GM23248 (cell line): ENCODE measurements at regions not wholly inside any gene's neighbourhood (a gene's known extent, or its start where the extent isn't known, plus 50 kb on each side); places are given as distances from the start of the nearest gene placed in this dataset.
A peak's percentile ranks its signal among the peaks of the same experiment; 100 is the strongest.

ENCODE experiments used
- DNase-seq: peaks from one replicate; pipeline ENCODE4 v3.0.0-alpha.2; 2015
- H2AFZ ChIP-seq: fragments of 200-600 bp; sonication (generic); 2 replicates; pipeline ENCODE4 v1.6.1; 2016; ENCODE audit warnings: antibody characterized with exemption
- H3F3A ChIP-seq: fragments of 200-600 bp; sonication (generic); 2 replicates; pipeline ENCODE4 v1.6.1; 2016; ENCODE audit warnings: mild to moderate bottlenecking, antibody characterized with exemption, mixed run types; ENCODE audit not compliant: insufficient read depth
- H3K27ac ChIP-seq: fragments of 200-600 bp; sonication (generic); 2 replicates; pipeline ENCODE4 v1.5.1; 2016; ENCODE audit warnings: mild to moderate bottlenecking
- H3K27me3 ChIP-seq: fragments of 200-600 bp; sonication (generic); replicated peaks from 2 replicates; pipeline ENCODE4 v1.6.1; 2016; ENCODE audit warnings: mild to moderate bottlenecking; ENCODE audit not compliant: insufficient read depth
- H3K36me3 ChIP-seq: fragments of 200-600 bp; sonication (generic); 2 replicates; pipeline ENCODE4 v1.6.1; 2016; ENCODE audit warnings: low read depth, mild to moderate bottlenecking
- H3K4me1 ChIP-seq: fragments of 200-600 bp; sonication (generic); 2 replicates; pipeline ENCODE4 v1.6.1; 2016; ENCODE audit warnings: mild to moderate bottlenecking; ENCODE audit not compliant: insufficient read depth
- H3K4me2 ChIP-seq: fragments of 200-600 bp; sonication (generic); one replicate; pipeline ENCODE4 v1.6.1; 2016; ENCODE audit warnings: mild to moderate bottlenecking; ENCODE audit not compliant: unreplicated experiment
- H3K4me3 ChIP-seq: fragments of 200-600 bp; sonication (generic); 2 replicates; pipeline ENCODE4 v1.5.1; 2016; ENCODE audit warnings: mild to moderate bottlenecking
- H3K79me2 ChIP-seq: fragments of 200-600 bp; sonication (generic); 2 replicates; pipeline ENCODE4 v1.6.1; 2016; ENCODE audit warnings: mild to moderate bottlenecking; ENCODE audit not compliant: insufficient read depth
- H3K9ac ChIP-seq: fragments of 200-600 bp; sonication (generic); 2 replicates; pipeline ENCODE4 v1.6.1; 2016; ENCODE audit warnings: mild to moderate bottlenecking
- H3K9me2 ChIP-seq: fragments of 200-600 bp; sonication (generic); 2 replicates; pipeline ENCODE4 v1.6.1; 2016; ENCODE audit warnings: mixed run types, mild to moderate bottlenecking, moderate library complexity; ENCODE audit not compliant: insufficient read depth
- H3K9me3 ChIP-seq: fragments of 200-600 bp; sonication (generic); one replicate; pipeline ENCODE4 v1.6.1; 2017; ENCODE audit warnings: low read depth
- H4K20me1 ChIP-seq: fragments of 200-600 bp; sonication (generic); 2 replicates; pipeline ENCODE4 v1.6.0; 2016; ENCODE audit not compliant: insufficient read depth
- EZH2 ChIP-seq: fragments of 200-600 bp; sonication (generic); IDR thresholded peaks from 2 replicates; pipeline ENCODE4 v1.6.1; 2018; ENCODE audit warnings: antibody characterized with exemption, mild to moderate bottlenecking; ENCODE audit not compliant: insufficient read depth, poor library complexity, severe bottlenecking
- EZH2phosphoT487 ChIP-seq: fragments of 200-600 bp; sonication (generic); IDR thresholded peaks from 2 replicates; pipeline ENCODE4 v1.6.1; 2018; ENCODE audit warnings: antibody characterized with exemption, moderate library complexity, mild to moderate bottlenecking, low read depth; ENCODE audit not compliant: insufficient read depth
- WGBS, 2 experiments: methylation state at CpG; one replicate each; pipeline ENCODE4 v1.1.6; 2015 to 2017; ENCODE audit warnings: low lambda C conversion rate in 2 of 2, low coverage in 1 of 2; ENCODE audit errors: missing lambda C conversion rate in 2 of 2; 5-methylcytosine and 5-hydroxymethylcytosine counted together
- in situ Hi-C: fragments of 300-500 bp; cut with MboI; formaldehyde crosslinking; loops from 2 replicates; pipeline ENCODE4 v1.15.0; 2020

GRCh38 chr2:144592500-144593256, 72.8 kb upstream of the ZEB2 start:
- Histone ChIP-seq H3K4me3 (no peak overlapping the region), H3K9me3 (no peaks in the 10 kb centered on the region), H3K27ac (no peak overlapping the region), H3K27me3 (no peaks in the 10 kb centered on the region), H3F3A (no peaks in the 10 kb centered on the region), H3K36me3 (no peaks in the 10 kb centered on the region), H4K20me1 (no peaks in the 10 kb centered on the region), H3K9ac (no peak overlapping the region), H3K79me2 (no peaks in the 10 kb centered on the region), H3K9me2 (no peaks in the 10 kb centered on the region), H3K4me1 (no peaks in the 10 kb centered on the region; the same call in 1 of the 2 replicates), H3K4me2 (no peak overlapping the region), H2AFZ (no peak overlapping the region)
- no peak for TF ChIP-seq EZH2
- TF ChIP-seq EZH2phosphoT487 = no peak
- WGBS, 2 experiments = 66% methylated on average over 8 of the region's 8 CpGs
- in situ Hi-C loops = no loop called here
- no peak for DNase-seq

DNA sequence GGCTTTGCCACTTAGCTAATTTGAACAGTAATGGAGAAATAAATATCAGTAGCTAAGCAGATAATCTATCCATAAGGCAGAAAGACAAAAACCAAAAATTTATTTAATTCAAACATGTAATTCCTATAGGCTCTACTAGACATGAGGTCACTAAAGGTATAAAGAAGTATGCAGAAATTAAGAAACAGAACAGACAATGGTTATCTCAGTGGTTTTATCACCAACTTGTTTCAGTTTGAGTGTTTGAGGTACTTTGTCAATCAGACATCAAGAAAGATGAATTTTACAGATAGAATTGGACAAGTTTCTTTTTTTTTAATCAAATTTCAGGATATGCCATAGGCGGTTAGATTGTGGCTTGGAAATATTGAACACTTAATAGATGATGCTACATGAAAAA, 67.4 kb upstream of the ZEB2 start:
- WGBS, 2 experiments = 94% methylated on average over 1 of the region's 1 CpG
- Histone ChIP-seq H3K4me1 (peaks cover 13% of the 10 kb centered on the region), H3K36me3 (no peaks in the 10 kb centered on the region), H3F3A (peaks cover 12% of the 10 kb centered on the region), H2AFZ (no peak overlapping the region), H4K20me1 (no peaks in the 10 kb centered on the region), H3K9me3 (no peaks in the 10 kb centered on the region), H3K9me2 (0 out of 2 replicates have a peak, but pooled peaks cover 5% of the 10 kb centered on the region), H3K4me2 (no peak overlapping the region), H3K27ac (no peak overlapping the region), H3K79me2 (no peaks in the 10 kb centered on the region), H3K9ac (no peak overlapping the region), H3K27me3 (no peaks in the 10 kb centered on the region), H3K4me3 (no peak overlapping the region)
- in situ Hi-C loops = no loop called here
- no peak for TF ChIP-seq EZH2phosphoT487
- no peak for TF ChIP-seq EZH2
- no peak for DNase-seq

GRCh38 chr2:144586476-144586875, 66.6 kb upstream of the ZEB2 start:
- Histone ChIP-seq H2AFZ (no peak overlapping the region), H3K9me2 (0 out of 2 replicates have a peak, but pooled peaks cover 5% of the 10 kb centered on the region), H3K27me3 (no peaks in the 10 kb centered on the region), H3K4me3 (no peak overlapping the region), H3F3A (peaks cover 12% of the 10 kb centered on the region), H3K4me2 (no peak overlapping the region), H3K27ac (no peak overlapping the region), H4K20me1 (no peaks in the 10 kb centered on the region), H3K36me3 (no peaks in the 10 kb centered on the region), H3K4me1 (peaks cover 13% of the 10 kb centered on the region), H3K79me2 (no peaks in the 10 kb centered on the region), H3K9ac (no peak overlapping the region), H3K9me3 (no peaks in the 10 kb centered on the region)
- in situ Hi-C loops = no loop called here
- 89 to 94% methylated on average over 2 of the region's 2 CpGs for WGBS, 2 experiments
- no peak for TF ChIP-seq EZH2phosphoT487
- TF ChIP-seq EZH2 = no peak
- DNase-seq = no peak

DNA sequence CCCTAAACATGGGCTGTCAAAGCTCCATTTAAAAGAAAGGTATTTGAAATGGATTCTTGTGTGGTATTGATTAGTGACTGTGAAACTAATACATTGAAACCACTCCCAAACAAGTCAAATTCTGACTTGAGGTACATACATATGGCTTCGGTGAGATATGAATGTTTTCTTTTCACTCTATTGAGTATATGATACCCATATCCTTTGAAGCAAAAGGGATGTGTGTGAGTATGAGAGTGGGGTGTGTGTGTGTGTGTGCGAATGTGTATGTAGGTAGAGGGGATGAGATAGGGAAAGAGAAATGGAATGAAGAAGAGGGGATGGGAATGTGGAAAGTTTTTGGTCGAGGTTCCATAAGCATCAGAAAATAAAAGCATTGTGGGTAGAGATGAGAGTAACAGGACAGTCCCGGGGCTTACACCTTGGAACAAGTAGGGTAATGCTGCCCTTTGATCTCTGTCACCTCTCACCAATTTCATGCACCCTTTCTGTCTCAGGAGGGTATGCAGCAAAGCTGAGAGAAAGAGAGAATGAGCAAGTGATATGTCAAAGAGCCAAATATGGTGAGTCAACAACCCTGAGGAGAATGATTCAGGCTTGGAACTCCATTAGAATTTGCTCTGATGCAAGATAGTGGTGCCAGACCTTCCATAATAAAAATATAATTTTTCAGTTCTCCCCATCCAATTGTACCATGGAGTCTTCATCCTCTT, 64.0 kb upstream of the ZEB2 start:
- H3K27ac ChIP-seq = peak overlapping the region; percentile 51
- H3K79me2 ChIP-seq = no peaks in the 10 kb centered on the region
- TF ChIP-seq EZH2phosphoT487 (no peak), EZH2 (no peak)
- no peak overlapping the region for H3K4me3 ChIP-seq
- DNase-seq = peak; percentile 92
- no peaks in the 10 kb centered on the region for H3K36me3 ChIP-seq
- H2AFZ ChIP-seq = peak overlapping the region; percentile 57
- peaks cover 12% of the 10 kb centered on the region for H3F3A ChIP-seq
- H3K9me2 ChIP-seq = 0 out of 2 replicates have a peak, but pooled peaks cover 5% of the 10 kb centered on the region
- peaks cover 13% of the 10 kb centered on the region for H3K4me1 ChIP-seq
- no peak overlapping the region for H3K9ac ChIP-seq
- no peaks in the 10 kb centered on the region for H3K27me3 ChIP-seq
- H4K20me1 ChIP-seq = no peaks in the 10 kb centered on the region
- H3K9me3 ChIP-seq = no peaks in the 10 kb centered on the region
- H3K4me2 ChIP-seq = no peak overlapping the region
- WGBS, 2 experiments = 53 to 56% methylated on average over 4 of the region's 4 CpGs
- in situ Hi-C loops = no loop called here
